ENCODE measurements at regions not wholly inside any gene's neighbourhood (a gene's known extent, or its start where the extent isn't known, plus 50 kb on each side); places are given as distances from the start of the nearest gene placed in this dataset.

DNA sequence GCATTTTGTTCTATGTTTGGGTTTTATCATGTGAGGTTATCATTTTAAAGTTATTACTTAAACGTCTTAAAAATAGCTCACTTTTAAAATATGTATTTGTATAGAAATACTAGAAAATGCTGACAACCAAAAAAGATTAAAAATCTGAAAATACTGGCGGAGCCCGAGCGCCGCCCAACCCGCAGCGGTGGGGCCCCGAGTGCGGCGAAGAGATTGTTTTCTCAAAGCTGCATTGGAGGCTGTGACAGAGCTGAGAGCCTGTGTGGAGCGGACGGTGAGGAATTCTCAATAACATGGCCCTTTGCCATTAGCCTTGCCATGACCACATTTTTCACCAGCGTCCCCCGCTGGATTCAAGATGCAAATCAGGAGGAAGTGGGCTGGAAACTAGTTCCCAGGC is 255.4 kb downstream of the NKX6-1 start:
- H3K4me1 ChIP-seq = no peaks in the 10 kb centered on the region
- intact Hi-C loops (cut with DNase I) = no loop called here

DNA sequence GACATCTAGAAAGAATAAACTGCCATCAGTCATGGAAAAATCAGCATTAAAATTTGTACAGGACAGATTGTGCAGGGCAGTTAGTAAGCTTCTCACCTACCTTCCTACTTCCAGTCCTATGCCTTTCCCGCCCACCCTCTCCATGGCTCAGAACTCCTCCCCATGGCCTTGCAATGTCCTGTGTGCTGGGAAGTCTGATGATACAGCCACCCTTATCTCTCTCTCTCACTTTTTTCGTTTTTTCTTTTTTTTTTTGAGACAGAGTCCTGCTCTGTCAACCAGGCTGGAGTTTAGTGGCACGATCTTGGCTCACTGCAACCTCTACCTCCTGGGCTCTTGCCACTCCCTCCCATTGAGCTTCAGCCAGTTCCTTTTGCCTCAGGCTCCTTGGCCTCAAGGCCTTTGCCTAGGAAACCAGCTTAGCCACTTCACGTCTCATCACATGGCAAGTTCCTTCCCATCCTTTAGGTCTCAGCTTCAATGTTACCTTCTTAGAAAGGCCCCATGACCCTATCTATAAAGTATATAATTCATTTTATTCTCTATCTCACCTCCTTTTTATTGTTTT is 259.7 kb downstream of the NKX6-1 start:
- no peak for ATAC-seq

More for the DNA sequence above, 255.4 kb downstream of the NKX6-1 start:
- H3K27ac ChIP-seq = no peak overlapping the region
- no peaks in the 10 kb centered on the region for H3K27me3 ChIP-seq (ENCODE audit: low read depth)
- TF ChIP-seq CTCF (IDR thresholded peaks at IDR 0.05) = no peak
- DNase-seq = no peak
- no peaks in the 10 kb centered on the region for H3K9me3 ChIP-seq
- no peak for ATAC-seq
- H3K4me3 ChIP-seq = no peak overlapping the region
- no peaks in the 10 kb centered on the region for H3K36me3 ChIP-seq

GRCh38 chr4:84238247-84239090 is 260.6 kb downstream of the NKX6-1 start:
- H3K4me1 ChIP-seq = no peaks in the 10 kb centered on the region
- no peaks in the 10 kb centered on the region for H3K27me3 ChIP-seq (ENCODE audit: low read depth)
- H3K27ac ChIP-seq = no peak overlapping the region
- ATAC-seq (no peak), DNase-seq (no peak)
- H3K4me3 ChIP-seq = no peak overlapping the region
- no peaks in the 10 kb centered on the region for H3K9me3 ChIP-seq
- no peaks in the 10 kb centered on the region for H3K36me3 ChIP-seq
- intact Hi-C loops (cut with DNase I) = no loop called here
- TF ChIP-seq CTCF (IDR thresholded peaks at IDR 0.05) = no peak

More for the DNA sequence above, 259.7 kb downstream of the NKX6-1 start:
- H3K27ac ChIP-seq = no peak overlapping the region
- H3K4me1 ChIP-seq = no peaks in the 10 kb centered on the region
- no peaks in the 10 kb centered on the region for H3K27me3 ChIP-seq (ENCODE audit: low read depth)
- no peaks in the 10 kb centered on the region for H3K36me3 ChIP-seq
- no peak overlapping the region for H3K4me3 ChIP-seq
- intact Hi-C loops (cut with DNase I) = no loop called here
- TF ChIP-seq CTCF (IDR thresholded peaks at IDR 0.05) = no peak
- DNase-seq = no peak
- no peaks in the 10 kb centered on the region for H3K9me3 ChIP-seq

DNA sequence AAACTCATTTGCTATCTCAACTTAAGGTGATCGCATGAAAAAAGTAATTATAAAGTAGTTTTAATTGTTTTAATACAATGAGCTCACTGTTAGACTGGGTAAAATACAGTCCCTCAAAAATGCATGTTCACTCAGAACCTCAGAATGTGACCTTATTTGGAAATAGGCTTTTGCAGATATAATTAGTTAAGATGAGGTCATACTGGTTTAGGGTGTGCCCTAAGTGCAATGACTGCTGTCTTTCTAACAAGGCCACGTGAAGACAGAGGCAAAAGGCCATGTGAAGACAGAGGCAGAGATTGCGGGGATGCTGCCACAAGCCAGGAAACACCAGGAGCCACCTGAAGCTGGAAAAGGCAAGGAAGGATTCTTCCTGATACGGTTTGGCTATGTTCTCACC is 262.1 kb downstream of the NKX6-1 start:
- H3K4me3 ChIP-seq = no peak overlapping the region
- no peaks in the 10 kb centered on the region for H3K36me3 ChIP-seq
- H3K27me3 ChIP-seq (ENCODE audit: low read depth) = no peaks in the 10 kb centered on the region
- DNase-seq = no peak
- no peak overlapping the region for H3K27ac ChIP-seq
- H3K9me3 ChIP-seq = no peaks in the 10 kb centered on the region
- no peak for ATAC-seq
- intact Hi-C loops (cut with DNase I) = no loop called here
- no peaks in the 10 kb centered on the region for H3K4me1 ChIP-seq
- TF ChIP-seq CTCF (IDR thresholded peaks at IDR 0.05) = no peak

GRCh38 chr4:84235126-84235944 is 263.8 kb downstream of the NKX6-1 start:
- no peak for DNase-seq
- ATAC-seq = no peak
- Histone ChIP-seq H3K27me3 (ENCODE audit: low read depth) (no peaks in the 10 kb centered on the region), H3K4me1 (no peaks in the 10 kb centered on the region), H3K27ac (no peak overlapping the region), H3K4me3 (no peak overlapping the region), H3K36me3 (no peaks in the 10 kb centered on the region), H3K9me3 (no peaks in the 10 kb centered on the region)
- intact Hi-C loops (cut with DNase I) = no loop called here
- TF ChIP-seq CTCF (IDR thresholded peaks at IDR 0.05) = no peak
